UCSD-AML1 (cell line): ENCODE measurements at regions not wholly inside any gene's neighbourhood (a gene's known extent, or its start where the extent isn't known, plus 50 kb on each side); places are given as distances from the start of the nearest gene placed in this dataset.
"Not testable (repeated sequence)": the region's sequence is repeated elsewhere in the genome, so short reads cannot be mapped to it uniquely, and the experiment has no call there.

Source experiments
- DNase-seq: peaks from one replicate; lab custom pipeline; 2025; ENCODE audit not compliant: unreplicated experiment; lab: John Stamatoyannopoulos, UW

DNA sequence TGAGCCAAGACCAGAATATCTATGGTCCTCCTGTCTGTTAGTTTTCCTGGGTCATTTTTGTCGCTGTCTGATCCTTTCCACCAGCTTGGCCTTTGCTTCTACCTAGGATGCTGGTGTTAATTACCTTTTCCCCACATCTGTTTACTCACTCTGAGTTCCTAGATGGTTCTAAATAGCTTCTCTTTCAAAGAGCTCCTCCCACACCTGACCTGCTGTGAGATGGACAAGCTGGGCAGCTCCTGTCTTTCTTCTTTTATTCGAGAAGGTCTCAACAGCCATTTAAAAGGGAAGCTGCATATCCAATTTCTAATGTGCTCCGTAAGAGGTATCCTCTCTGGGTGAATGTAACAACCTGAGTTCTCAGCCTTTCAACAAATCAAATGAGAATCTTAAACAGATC is 156.2 kb downstream of the HRH4 start:
- no peak for DNase-seq

DNA sequence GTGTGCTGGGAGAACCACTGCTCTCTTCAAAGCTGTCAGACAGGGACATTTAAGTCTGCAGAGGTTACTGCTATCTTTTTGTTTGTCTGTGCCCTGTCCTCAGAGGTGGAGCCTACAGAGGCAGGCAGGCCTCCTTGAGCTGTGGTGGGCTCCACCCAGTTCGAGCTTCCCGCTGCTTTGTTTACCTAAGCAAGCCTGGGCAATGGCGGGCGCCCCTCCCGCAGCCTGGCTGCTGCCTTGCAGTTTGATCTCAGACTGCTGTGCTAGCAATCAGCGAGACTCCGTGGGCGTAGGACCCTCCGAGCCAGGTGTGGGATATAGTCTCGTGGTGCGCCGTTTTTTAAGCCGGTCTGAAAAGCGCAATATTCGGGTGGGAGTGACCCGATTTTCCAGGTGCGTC is 164.0 kb downstream of the HRH4 start:
- DNase-seq: not testable (repeated sequence)

DNA sequence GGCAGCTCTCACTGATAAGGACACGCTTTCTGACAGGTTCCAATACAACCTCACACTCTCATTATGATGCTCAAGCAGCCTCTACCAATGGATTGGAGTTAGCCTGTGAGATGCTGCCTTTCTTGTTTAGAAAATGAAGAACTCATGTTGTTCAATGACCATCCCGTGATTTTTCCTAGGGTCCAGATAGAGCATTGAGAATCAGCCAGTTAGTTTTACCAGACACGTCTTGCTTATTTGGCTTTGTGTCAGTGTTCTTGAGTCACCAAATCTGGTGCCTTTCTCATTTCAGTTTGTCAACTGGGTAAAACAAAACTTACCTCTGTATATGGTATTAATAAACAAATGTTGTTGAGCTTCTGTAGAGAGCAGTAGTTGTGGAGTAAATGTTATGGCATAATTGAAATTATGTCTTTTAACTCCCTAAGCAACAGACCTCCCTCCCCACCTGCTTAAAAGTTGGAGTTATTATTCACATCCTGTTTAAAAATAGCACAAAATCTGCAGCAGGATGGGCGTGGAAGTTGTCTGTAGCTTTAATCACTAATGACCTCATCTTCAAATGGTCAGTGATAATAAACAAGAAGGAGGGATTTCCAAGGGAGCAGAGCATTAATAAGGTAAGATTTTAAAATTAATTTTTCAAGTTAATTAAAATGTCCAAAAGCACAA is 167.3 kb downstream of the HRH4 start:
- no peak for DNase-seq

DNA sequence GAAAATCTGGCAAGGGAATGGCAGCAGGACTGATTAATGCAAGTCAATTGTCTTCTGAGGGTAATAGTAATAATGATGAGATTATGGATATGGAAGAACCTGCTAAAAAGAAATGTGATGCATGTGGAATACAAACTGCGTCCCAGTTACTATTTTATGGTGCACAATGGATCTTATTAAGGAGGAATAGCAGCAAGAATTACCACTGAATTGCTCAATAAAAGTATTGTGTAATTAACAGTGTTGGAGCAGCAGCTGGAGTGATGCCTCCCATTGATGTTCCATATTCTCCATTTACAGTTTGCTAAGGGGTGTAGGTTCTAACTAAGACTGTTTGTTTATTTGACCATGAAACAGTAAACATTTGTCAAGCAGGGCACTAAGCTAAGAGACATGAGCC is 167.9 kb downstream of the HRH4 start:
- no peak for DNase-seq

DNA sequence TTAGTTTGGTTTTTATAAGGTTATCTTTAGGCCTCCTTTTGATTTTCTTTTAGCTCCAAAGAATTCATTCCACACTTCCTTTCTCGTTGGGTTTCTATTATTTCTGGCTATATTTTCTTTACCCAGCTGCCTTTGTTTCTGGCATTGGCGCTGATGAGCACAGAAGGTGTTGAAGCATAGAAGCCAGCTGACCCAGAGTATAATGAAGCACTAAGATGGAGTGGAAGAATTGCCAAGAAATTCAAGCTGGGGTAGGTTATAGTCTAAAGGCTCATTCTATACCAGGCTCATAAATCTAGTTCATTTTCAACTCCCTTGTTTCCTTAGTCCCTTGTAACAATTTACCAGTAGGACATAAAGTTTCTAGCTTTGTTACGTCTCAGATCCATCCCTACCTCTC is 169.5 kb downstream of the HRH4 start:
- no peak for DNase-seq

DNA sequence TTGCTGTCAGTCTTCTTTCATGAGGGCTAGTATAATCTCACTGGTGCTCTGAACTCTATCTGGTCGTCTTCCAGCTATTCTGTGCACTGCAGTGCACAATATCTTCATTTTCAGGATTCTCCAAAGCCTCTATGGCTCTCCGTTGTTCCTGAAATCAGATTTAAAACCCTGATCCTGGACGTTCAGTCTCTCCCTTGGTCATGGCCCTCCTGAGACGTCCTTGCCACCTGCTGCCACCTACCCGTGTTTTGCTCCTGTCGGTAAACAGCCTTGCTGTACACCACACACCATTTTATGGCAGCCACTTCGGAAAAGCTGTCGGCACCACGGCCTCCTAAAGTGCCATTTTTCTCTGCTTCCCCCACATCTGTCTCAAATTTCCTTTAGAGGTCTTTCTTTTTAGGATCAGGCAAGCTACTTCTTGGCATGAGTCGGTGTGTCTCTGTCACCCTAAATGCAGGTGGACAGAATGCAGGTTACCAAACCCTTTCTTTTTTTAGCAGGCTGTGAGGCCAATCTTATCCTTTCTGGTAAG is 170.0 kb downstream of the HRH4 start:
- no peak for DNase-seq

DNA sequence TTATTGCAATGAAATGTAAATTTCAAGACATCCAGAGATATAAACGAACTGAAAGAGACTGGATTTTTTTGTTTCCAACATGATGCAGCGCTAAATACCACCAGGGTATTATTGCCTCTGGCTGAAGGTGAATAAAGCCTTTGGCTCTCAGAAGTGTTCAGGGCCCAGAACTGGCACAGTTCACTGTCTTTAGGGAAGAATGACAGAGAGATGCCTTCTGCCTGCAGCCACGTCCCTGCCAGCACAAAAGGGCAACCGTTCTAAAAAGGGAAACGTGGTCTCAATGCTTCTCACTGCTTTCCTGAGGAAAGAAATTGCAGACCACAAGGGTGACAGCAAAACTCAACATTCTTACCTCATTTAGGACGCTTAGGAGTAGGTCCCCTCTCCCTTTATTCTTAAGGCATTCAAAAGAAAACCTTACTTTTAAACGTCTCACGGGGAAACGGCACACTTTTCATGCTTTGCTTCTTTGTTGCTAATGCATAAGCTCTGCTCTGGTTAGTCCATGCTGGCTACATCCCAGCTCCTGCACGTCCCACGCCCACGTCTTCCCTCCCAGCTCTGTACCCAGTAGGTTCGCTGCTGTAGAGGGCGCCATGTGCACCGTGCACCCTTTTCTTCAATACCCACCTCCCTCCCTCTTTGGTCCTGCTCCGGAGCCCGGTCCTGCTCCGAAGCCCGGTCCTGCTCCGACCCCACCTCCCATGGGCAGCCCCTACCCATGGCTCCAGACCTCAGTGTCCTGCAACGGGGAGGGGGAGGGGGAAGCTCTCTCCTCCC is 171.0 kb downstream of the HRH4 start:
- DNase-seq: peak; percentile 20

DNA sequence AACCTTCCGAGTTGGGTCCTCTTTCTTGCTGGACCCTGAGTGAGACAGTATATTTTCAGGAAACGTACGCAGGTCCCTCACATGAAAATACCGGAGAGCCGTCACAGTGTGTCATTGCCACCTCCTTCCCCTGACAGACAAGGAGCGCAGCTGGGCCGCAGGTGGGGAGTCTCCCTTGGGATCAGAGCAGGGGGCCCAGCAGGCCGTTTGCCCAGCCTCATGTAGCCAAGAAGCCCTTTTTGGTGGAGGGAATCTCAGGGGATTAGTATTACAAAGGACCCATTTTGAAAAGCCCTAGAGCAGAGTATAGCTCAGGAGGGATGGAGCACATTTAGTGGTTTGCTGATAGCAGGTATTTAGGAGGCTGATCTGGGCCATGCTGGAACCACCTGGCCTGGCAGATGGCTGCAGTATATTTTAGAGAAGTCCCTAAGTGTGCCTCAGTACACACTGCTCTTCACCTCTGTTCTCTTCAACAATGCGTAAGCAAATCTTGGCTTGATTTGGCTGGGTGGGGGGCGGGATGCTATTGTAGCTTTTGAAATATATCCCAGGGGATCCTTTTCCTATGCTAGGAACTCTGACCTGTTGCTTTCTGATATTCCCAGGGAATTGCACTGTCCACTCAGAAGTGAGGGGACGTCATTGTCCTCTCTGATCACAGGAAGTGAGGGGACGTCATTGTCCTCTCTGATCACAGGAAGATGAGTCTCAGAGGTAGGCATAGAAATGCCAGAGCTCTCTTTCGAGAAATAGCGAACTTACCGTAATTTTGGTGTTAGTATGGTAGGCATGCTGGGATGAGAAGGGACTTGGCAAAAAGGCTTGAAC is 171.9 kb downstream of the HRH4 start:
- no peak for DNase-seq

DNA sequence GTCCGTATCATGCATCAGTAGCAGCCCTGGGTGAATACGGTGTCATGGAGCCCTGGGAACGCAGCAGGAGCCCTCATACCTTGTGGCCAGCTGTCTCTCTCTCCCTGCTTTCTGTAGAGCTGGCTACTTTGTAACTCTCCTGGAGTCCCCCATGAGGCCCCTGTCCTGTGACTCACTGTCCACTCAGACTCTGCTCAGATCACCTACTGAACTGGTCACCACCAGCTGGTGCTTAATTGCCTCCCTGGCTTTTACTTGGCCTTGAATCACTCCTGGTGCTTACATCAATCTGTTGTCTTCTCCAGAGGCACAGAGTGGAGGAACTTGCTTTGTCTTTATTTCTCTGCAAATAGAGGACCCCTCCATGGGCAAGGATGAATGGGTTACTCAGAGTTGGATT is 172.7 kb downstream of the HRH4 start:
- no peak for DNase-seq

DNA sequence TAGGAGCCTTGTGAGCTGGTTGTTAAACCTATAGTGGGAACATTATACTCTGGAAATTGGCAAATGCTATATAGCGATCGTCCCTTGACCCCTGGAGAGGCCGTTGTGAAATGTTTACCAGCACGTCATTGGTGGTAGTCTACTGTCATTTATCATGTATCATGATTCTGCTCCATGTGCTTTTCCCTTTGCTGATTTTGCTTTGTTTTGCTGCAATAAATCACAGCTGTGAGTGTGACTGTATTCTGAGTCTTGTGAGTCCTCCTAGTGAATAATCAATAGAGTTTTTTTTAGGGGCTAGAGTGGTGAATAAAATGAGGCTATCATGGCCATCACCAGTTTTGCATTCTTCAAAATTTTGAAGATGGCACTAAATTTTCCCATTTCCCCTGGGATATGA is 189.1 kb downstream of the HRH4 start:
- no peak for DNase-seq

DNA sequence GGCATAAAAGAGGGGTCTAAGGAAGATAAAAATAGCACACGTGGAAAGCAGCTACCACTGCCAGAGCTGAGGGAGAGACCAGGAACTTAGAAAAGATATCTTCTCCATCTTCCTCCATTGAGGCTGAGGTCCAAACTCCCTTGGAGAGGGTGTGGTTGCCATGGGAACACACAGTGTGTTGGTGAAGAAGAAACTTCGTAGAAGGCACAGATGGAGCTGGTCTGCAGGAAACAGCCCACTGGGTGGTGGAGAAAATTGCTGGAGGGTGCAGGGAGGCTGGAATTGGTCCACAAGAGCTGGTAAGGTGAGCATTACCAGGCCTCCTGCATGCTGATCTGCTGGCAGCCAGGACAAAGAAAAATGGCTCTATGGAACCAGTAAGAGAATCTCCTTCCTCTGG is 191.0 kb downstream of the HRH4 start:
- no peak for DNase-seq

DNA sequence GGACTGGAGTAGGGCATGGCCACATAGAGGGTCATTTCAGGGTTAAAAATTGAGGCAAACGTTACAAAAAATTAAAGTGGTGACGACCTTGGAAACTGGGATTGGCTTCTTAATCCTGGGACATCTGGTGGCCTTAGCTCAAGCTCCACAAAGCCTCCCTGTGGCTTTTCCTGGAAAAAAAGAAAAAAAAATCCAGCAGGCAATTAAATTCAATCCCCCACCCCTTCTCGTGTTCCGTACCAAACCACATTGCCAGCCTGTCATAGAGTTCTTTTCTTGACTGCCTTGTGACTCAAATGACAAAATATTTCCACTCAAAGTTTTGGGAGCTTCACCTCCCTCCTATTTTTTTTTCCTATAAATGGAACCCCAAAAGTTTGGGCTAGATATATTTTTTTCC is 195.6 kb downstream of the HRH4 start:
- no peak for DNase-seq

DNA sequence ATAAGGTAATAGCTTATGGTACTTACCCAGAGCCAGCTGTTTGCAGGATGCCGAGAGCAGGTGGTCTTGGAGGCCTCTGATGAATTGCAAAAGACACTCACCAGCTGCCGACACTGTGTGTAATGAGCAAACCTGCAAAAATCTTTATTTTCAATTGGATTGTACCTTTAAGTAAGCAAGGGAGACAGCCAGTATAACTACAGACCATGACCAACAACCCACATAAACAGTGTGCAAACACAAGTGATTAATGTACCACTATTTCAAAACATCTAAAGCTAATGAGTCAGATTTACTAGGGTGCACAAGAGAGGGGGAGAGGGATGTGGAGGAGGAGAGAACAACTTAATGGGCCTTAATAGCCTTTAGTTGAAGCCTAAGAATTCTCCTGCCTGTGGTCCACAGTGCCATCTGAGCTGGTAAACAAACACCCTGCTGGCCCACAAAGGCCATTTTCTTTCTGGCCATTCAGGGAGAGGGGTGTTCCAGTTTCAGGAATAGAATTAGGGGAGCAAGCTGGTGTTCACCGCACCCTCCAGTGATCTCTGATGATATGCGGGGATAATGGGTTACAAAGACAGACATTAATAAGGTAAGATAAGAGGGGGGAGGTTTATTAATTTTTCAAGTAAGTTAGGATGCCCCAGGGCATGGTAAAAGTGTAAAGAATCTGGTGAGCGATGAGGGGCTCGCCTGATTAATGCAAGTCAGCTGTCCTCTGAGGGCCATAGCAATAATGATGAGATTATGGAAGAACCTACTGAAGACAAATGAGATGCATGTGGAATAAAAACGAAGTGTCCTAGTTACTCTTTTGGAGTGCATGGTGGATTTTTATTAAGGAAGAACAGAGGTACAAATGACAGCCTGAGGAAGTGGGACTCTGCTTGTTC is 196.4 kb downstream of the HRH4 start:
- DNase-seq: no peak

DNA sequence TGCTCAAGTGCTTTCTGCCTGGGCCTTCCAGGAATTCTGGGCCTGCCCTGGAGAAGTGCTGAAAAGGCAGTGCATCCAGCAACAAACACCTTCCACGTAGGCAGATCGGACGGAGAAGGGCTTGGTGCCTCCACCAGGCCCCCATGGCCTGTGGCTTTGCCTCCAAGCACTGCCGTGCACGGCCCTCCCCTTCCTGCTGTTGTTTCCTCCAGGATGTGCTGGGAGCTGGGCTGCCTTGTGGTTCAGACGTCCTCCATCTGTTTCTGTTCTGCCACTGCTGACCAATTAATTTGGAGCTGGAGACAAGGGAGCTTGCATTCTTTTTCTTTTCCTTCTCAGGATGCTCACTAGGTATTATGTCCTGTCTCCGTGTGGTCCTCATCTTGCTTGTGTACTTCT is 197.0 kb downstream of the HRH4 start:
- DNase-seq: peak; percentile 75

DNA sequence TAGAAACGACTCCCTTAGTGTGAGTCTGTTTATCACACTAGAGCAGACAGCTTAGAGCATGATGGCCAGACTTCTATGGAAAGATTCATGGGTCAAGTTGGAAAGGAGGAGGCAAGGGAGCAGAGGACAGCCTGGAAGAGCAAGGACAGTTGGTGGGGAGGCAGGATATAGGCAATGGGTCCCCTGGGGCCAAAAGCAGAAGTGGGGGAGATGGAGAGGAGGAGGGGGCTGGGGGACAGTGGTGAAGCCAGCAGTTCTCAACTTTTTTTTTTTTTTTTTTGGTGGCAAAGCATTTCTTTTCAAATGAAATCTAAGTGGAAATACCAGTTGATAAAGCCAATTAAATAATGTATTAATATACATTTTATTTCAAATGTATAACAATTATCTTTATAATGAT is 197.9 kb downstream of the HRH4 start:
- DNase-seq: peak; percentile 30

DNA sequence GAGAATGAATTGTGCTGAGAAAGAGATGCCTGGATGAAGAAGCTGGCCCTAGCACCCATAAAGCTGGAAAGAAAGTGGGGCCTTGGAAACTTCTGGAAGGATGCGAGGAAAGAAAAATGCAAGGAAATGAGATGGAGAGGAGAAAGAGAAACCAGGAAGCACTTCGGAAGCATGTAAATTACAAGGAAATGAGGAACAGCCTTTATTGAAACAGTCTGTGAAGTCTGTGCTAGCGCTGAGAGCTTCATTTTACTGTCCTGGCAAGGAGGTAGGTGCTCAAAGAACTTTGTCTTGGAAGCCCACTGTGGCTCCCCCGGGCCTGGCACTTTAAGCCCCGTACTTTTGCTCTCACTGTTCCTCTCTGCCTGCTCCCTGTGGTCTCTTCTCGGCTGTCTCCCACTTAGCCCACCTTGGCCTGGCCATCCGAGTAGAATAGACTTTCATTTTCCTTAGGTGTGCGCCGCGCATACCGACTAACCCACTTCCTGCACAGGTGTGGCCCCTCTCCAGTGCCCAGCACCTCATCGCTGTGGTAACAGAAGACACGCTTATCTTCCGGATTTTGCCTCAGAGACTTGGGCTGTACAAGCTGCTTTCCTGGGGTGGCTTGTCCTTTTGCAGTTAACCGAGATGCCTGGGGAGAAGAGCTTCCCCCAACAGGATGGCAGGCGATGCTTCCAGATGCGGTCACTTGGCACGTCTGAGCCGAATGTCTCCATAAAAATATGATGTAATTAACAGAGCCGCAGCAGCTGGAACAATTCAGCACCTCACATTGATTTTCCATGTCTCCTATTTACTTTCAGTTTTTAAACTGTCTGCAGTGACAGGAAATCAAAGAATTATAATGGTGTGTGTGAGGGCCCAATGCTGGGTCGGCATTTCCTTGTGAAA is 199.6 kb downstream of the HRH4 start:
- peak; percentile 19 for DNase-seq

DNA sequence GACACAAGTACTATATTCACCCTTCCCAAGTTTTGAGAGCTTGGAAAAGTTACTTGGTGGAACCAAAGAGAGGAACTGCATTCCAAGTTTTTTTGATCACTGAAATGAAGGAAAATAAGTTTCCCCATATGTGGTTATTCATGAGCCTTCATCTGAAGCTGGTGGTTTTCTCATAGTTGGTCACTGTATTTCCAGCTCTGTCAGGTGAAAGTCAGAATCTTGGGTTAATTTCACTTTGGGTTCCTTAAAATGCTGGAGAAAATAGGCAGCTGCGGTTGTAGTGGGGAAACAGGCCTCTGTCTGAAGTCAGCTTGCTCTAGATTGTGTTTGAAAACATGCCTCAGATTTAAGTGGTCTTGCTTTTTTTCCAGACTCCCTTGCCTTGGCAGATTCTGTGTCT is 200.5 kb downstream of the HRH4 start:
- DNase-seq: no peak

DNA sequence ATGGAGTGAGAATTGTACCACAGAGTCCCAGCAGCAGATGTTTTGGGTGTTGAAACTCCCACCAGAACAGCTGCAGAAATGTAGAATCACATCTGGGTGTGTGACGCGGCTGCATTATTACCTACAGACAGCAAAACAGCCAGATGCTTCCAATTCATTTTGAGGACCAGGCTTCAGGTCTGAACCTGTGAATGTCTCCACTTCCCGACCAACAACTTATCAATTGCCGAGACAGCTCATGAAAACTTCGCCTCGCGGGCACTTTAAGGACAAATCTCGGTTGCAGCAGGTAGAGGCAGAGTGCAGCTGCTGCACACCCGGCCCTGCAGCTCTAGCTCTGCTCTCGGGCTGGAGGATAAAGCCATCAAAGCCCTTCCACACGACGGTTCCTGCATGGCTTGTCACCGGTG is 202.0 kb downstream of the HRH4 start:
- no peak for DNase-seq

DNA sequence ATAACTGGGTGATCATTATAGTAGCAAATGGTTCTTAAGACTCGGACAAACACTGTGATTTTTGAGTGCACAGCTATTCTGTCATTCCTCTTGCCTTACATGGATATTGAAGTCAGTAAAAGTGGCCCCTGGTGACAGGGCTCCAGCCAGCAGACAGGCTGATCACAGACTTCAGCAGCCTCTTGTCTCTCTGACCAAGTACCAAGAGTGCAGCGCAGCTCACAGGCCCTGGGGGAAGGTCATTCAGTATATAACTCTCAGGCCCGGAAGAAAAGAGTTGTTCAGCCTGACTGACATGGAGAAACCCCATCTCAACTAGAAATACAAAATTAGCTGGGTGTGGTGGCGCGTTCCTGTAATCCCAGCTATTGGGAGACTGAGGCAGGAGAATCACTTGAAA is 202.6 kb downstream of the HRH4 start:
- no peak for DNase-seq

DNA sequence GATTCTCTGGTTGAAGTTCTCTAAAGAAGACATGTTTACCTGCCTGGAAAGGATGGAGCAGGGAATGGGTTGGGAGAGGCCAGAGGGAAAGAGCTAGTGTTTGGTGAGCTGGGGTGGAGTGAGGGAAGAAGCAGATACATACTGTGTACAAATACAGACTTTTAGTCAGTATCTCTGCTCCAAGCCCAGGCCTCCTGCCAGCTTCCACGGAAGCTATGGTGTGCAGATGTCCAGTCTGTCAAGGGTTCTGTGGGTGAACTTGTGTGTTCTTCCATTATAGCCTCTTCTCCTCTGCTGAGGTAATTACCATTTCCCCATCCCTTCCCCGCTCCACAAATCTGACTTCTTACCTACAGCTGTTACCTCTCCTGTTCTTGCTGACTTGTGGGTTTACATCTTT is 208.6 kb downstream of the HRH4 start:
- no peak for DNase-seq
